CD4-positive, CD25-positive, alpha-beta regulatory T cell (primary cell): ENCODE measurements at regions not wholly inside any gene's neighbourhood (a gene's known extent, or its start where the extent isn't known, plus 50 kb on each side); places are given as distances from the start of the nearest gene placed in this dataset.
A peak's percentile ranks its signal among the peaks of the same experiment; 100 is the strongest.

Experiments used
- ATAC-seq, 2 donors: fragments of 150-1000 bp; cut with Tn5 transposase; one replicate each; pipeline ENCODE4 v1.10.0; 2021; ENCODE audit warnings: low read depth in 2 of 2, moderate number of reproducible peaks in 2 of 2, moderate library complexity in 1 of 2
- DNase-seq, 3 donors: peaks; one replicate each; pipeline versions ENCODE4 v3.0.0 to v3.0.0-alpha.2; 2012 to 2022; ENCODE audit warnings: mixed read lengths in 1 of 3
- H3K27ac ChIP-seq: one replicate; pipeline ENCODE4 v1.7.0; 2013; ENCODE audit warnings: mild to moderate bottlenecking, low read length; ENCODE audit not compliant: insufficient read depth, poor library complexity, severe bottlenecking
- H3K27me3 ChIP-seq: one replicate; pipeline ENCODE4 v1.7.0; 2013; ENCODE audit warnings: low read length; ENCODE audit not compliant: control insufficient read depth, insufficient read depth
- H3K36me3 ChIP-seq: one replicate; pipeline ENCODE4 v1.7.0; 2013; ENCODE audit warnings: mild to moderate bottlenecking, low read length, moderate library complexity; ENCODE audit not compliant: control insufficient read depth, insufficient read depth
- H3K4me1 ChIP-seq: 2 replicates; pipeline ENCODE4 v1.7.0; 2013; ENCODE audit warnings: mild to moderate bottlenecking, low read length; ENCODE audit not compliant: insufficient read depth, control insufficient read depth, poor library complexity, severe bottlenecking
- H3K4me3 ChIP-seq: one replicate; pipeline ENCODE4 v1.7.0; 2013; ENCODE audit warnings: low read depth, mild to moderate bottlenecking, low read length, moderate library complexity
- H3K9me3 ChIP-seq, 2 experiments: 1 replicate in 1 of 2; 2 replicates in 1 of 2; pipeline ENCODE4 v1.7.0; 2013; ENCODE audit warnings: low read length in 2 of 2, mild to moderate bottlenecking in 1 of 2, moderate library complexity in 1 of 2; ENCODE audit not compliant: control insufficient read depth in 2 of 2
- H3K27ac Mint-ChIP-seq, 3 donors: one replicate each; pipeline ENCODE4 v1.8.0; 2020 to 2022; ENCODE audit warnings: mild to moderate bottlenecking in 3 of 3, mixed read lengths in 3 of 3, moderate library complexity in 2 of 3
- H3K27me3 Mint-ChIP-seq: one replicate; pipeline ENCODE4 v1.8.0; 2022; ENCODE audit warnings: mild to moderate bottlenecking, mixed read lengths
- H3K36me3 Mint-ChIP-seq: one replicate; pipeline ENCODE4 v1.8.0; 2020; ENCODE audit warnings: mixed read lengths
- H3K4me1 Mint-ChIP-seq, 4 donors: one replicate each; pipeline ENCODE4 v1.8.0; 2020 to 2022; ENCODE audit warnings: mixed read lengths in 4 of 4, mild to moderate bottlenecking in 1 of 4
- H3K4me3 Mint-ChIP-seq, 4 donors: one replicate each; pipeline ENCODE4 v1.8.0; 2020 to 2022; ENCODE audit warnings: mild to moderate bottlenecking in 4 of 4, mixed read lengths in 4 of 4, moderate library complexity in 3 of 4
- H3K9me3 Mint-ChIP-seq, 7 donors: one replicate each; pipeline ENCODE4 v1.8.0; 2020 to 2022; ENCODE audit warnings: mixed read lengths in 7 of 7, mild to moderate bottlenecking in 3 of 7, moderate library complexity in 2 of 7

DNA sequence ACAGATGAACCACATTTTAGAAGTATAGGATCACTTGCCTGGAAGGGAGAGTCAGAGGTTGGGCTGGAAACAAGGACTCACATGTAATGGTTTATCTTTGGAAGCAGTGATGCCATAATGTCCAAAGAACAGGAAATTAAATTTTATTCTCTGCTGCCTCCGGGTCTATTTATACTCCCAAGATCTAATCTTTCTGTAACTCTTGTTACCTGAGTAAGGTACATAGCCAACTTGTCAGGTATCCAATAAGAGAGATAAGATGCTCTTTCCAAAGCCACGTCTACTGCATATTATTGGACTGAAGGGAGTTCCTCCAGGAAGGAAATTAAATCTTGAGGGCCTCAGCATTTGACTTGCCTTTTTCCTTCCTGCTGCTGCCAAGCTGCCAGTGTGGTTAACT lies 71.0 kb downstream of the CRYGS start:
- no peaks in the 10 kb centered on the region for H3K4me1 ChIP-seq
- no peaks in the 10 kb centered on the region for H3K9me3 ChIP-seq
- Mint-ChIP-seq H3K9me3 (peaks cover 0 to 2% (median 0%) of the 10 kb centered on the region in 7 donors), H3K4me3 (no peak overlapping the region), H3K4me1 (no peaks in the 10 kb centered on the region), H3K36me3 (no peaks in the 10 kb centered on the region), H3K27ac (no peak overlapping the region), H3K27me3 (peaks cover 16% of the 10 kb centered on the region)
- H3K36me3 ChIP-seq = no peaks in the 10 kb centered on the region
- H3K27me3 ChIP-seq = no peaks in the 10 kb centered on the region
- H3K27ac ChIP-seq = no peak overlapping the region
- ATAC-seq (no peak), DNase-seq (no peak)
- H3K4me3 ChIP-seq = no peak overlapping the region

DNA sequence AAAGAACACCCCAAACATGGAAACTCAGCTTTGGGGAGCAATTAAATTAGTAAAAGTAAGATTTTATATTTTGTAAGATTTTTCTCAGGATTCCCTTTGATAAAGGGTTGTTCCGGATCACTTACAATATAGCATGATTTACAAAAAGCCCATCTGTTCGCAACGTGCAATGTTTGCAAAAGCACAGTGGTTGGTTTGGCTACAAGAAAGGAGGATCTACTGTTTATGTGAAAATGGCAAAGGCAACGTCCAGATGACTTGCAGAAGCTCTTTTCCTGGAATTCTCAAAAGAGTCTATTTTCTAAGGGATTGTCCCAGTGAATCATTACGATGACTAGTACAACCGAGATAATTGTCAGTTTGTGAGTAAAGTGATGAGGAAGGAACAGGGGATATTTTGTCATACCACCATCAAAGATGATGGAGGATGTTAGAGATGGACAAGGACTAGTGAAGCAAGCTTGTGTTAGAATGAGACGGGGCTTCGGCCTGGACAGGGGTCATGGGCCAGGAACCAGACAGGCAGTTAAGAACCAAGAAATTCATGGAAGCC lies 71.6 kb downstream of the CRYGS start:
- no peak overlapping the region for H3K27ac Mint-ChIP-seq
- no peak for DNase-seq

DNA sequence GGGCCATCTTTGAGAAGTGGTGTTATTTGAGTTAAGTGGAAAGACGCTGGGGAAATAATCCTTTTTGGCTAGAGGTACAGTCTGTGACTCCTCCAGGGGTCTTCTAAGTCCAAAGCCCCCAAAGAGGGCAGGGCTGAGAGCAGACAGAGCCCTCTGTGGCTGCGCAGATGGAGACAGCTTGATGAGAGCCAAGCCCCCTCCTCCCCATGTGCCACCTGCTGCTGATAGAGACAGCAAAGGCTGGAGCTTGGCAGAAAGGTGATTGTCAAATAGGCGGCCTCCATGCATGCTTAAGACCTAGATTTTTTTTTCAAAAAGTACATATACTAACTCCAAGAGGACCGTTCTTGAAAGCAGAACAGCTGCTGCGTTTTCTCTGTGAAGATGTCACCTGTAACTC lies 72.4 kb downstream of the CRYGS start:
- H3K27ac Mint-ChIP-seq = no peak overlapping the region
- H3K36me3 Mint-ChIP-seq = no peaks in the 10 kb centered on the region
- Histone ChIP-seq H3K36me3 (no peaks in the 10 kb centered on the region), H3K4me3 (no peak overlapping the region), H3K27me3 (peaks cover 5% of the 10 kb centered on the region), H3K27ac (no peak overlapping the region), H3K9me3 (no peaks in the 10 kb centered on the region), H3K4me1 (no peaks in the 10 kb centered on the region)
- no peaks in the 10 kb centered on the region for H3K4me1 Mint-ChIP-seq
- no peak overlapping the region for H3K4me3 Mint-ChIP-seq
- H3K27me3 Mint-ChIP-seq = peaks cover 16% of the 10 kb centered on the region
- DNase-seq = no peak
- H3K9me3 Mint-ChIP-seq = peaks cover 0 to 2% (median 0%) of the 10 kb centered on the region in 7 donors
- no peak for ATAC-seq

More for the DNA sequence above, 71.6 kb downstream of the CRYGS start:
- Histone ChIP-seq H3K9me3 (no peaks in the 10 kb centered on the region), H3K27me3 (peaks cover 3% of the 10 kb centered on the region), H3K36me3 (no peaks in the 10 kb centered on the region), H3K27ac (no peak overlapping the region), H3K4me3 (no peak overlapping the region), H3K4me1 (no peaks in the 10 kb centered on the region)
- Mint-ChIP-seq H3K4me1 (no peaks in the 10 kb centered on the region), H3K27me3 (peaks cover 16% of the 10 kb centered on the region), H3K36me3 (no peaks in the 10 kb centered on the region), H3K9me3 (peaks cover 0 to 2% (median 0%) of the 10 kb centered on the region in 7 donors), H3K4me3 (no peak overlapping the region)
- ATAC-seq = no peak

DNA sequence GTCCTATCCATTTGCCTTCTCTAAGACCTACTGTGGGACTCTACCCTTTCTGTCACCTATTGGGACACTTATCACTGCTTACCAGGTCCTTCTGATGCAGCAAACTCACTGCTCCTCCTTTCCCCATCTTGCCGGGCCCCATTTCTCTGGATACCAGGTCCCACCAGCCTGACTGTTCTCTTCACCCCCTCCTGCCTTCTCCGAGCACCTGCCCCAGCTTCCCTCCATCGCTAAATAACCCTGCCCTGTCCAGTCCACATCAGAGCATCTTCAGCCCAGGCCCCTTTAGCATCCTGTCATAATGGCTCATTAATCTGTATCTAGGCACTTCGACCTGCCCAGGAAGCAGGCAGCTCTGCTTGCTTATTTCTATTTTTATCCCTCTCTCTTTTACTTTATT lies 74.7 kb downstream of the CRYGS start:
- Histone ChIP-seq H3K36me3 (no peaks in the 10 kb centered on the region), H3K4me1 (no peaks in the 10 kb centered on the region), H3K27ac (no peak overlapping the region), H3K9me3 (no peaks in the 10 kb centered on the region), H3K27me3 (peaks cover 5% of the 10 kb centered on the region), H3K4me3 (no peak overlapping the region)
- peaks cover 9% of the 10 kb centered on the region for H3K27me3 Mint-ChIP-seq
- peaks cover 0 to 2% (median 0%) of the 10 kb centered on the region in 7 donors for H3K9me3 Mint-ChIP-seq
- no peak for DNase-seq
- no peaks in the 10 kb centered on the region for H3K4me1 Mint-ChIP-seq
- no peaks in the 10 kb centered on the region for H3K36me3 Mint-ChIP-seq
- H3K4me3 Mint-ChIP-seq = no peak overlapping the region
- H3K27ac Mint-ChIP-seq = peak overlapping the region in 1 of 3 donors; percentile 67
- ATAC-seq = no peak

DNA sequence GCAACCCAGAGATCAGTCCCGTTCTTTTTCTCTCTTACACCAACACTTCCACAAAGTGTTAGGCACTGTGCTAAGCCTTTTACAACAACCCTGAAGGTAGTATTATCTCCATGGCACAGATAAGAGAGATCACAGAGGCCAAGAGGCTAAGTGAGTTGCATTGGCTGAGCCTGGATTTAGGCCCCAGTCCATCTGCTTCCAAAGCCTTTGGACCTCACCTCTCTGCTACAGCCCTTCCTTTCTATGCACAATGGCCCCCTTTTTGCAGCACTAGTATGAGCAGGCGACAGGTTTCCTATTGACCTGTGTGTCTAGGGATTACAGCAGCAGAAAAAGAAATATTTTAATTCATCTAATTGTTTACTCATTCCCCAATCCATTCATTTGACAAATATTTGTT lies 76.2 kb downstream of the CRYGS start:
- Histone ChIP-seq H3K9me3 (no peaks in the 10 kb centered on the region), H3K36me3 (no peaks in the 10 kb centered on the region), H3K27ac (no peak overlapping the region), H3K4me1 (no peaks in the 10 kb centered on the region), H3K27me3 (peaks cover 5% of the 10 kb centered on the region), H3K4me3 (no peak overlapping the region)
- H3K4me3 Mint-ChIP-seq = no peak overlapping the region
- no peaks in the 10 kb centered on the region for H3K4me1 Mint-ChIP-seq
- no peak overlapping the region for H3K27ac Mint-ChIP-seq
- ATAC-seq (no peak), DNase-seq (no peak)
- peaks cover 9% of the 10 kb centered on the region for H3K27me3 Mint-ChIP-seq
- H3K9me3 Mint-ChIP-seq = peaks cover 0 to 1% (median 0%) of the 10 kb centered on the region in 7 donors
- no peaks in the 10 kb centered on the region for H3K36me3 Mint-ChIP-seq

DNA sequence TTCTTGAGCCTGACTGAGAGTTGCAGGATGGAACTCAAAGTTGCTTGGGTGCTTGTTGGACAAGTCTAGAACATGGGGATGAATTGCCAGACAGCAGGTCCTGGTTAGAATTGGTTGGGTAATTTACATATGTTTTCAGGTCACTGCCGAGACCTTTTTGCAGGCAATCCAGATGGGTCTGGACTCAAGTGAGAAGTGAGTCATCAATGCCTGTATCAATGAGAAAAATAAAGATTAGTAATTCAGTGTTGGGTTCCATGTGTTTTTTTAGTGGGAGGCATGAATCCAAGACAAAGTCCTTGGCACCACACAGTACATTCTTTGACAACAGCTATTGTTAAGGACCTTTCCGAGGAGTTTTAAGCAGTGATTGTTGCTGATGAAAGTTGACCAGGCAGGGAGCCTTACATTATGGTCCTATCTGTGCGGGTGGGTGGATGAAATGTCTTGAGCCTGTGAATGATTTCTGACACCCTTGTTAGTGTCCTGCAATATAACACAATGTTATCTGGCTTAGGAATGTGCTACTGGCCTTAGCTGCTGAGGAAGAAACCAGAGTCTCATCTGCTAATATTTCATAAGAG lies 77.7 kb downstream of the CRYGS start:
- no peaks in the 10 kb centered on the region for H3K9me3 ChIP-seq
- no peak overlapping the region for H3K27ac Mint-ChIP-seq

DNA sequence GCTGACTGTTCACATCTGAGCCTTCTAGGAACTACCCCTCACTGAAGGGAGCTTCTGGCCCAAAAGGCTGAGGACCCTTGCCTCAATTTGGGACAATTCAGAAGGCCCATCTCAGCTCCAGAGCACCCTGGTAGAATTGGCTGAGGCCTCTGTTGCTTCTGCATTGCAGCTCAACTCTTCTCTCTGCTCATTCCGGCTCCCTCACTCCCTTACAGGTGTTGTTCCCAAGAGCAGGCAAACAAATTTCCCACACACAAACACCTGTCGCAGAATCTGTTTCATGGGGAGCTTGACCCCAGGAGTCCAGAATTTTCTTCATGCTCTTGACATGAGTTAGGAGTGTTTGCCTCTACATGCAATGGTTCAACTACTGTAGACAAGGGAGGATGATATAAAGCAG lies 78.7 kb downstream of the CRYGS start:
- Mint-ChIP-seq H3K4me3 (no peak overlapping the region), H3K4me1 (no peaks in the 10 kb centered on the region), H3K36me3 (no peaks in the 10 kb centered on the region), H3K27ac (no peak overlapping the region), H3K27me3 (peaks cover 9% of the 10 kb centered on the region), H3K9me3 (peaks cover 0 to 1% (median 0%) of the 10 kb centered on the region in 7 donors)
- Histone ChIP-seq H3K27ac (no peak overlapping the region), H3K27me3 (peaks cover 5% of the 10 kb centered on the region), H3K36me3 (no peaks in the 10 kb centered on the region), H3K9me3 (no peaks in the 10 kb centered on the region), H3K4me1 (no peaks in the 10 kb centered on the region), H3K4me3 (no peak overlapping the region)
- ATAC-seq (no peak), DNase-seq (no peak)

More for the DNA sequence above, 77.7 kb downstream of the CRYGS start:
- no peaks in the 10 kb centered on the region for H3K36me3 ChIP-seq
- Mint-ChIP-seq H3K4me1 (no peaks in the 10 kb centered on the region), H3K4me3 (no peak overlapping the region), H3K9me3 (peaks cover 0 to 1% (median 0%) of the 10 kb centered on the region in 7 donors), H3K27me3 (peaks cover 9% of the 10 kb centered on the region), H3K36me3 (no peaks in the 10 kb centered on the region)
- ATAC-seq (no peak), DNase-seq (no peak)
- H3K27me3 ChIP-seq = peaks cover 5% of the 10 kb centered on the region
- H3K27ac ChIP-seq = no peak overlapping the region
- no peaks in the 10 kb centered on the region for H3K4me1 ChIP-seq
- H3K4me3 ChIP-seq = no peak overlapping the region

DNA sequence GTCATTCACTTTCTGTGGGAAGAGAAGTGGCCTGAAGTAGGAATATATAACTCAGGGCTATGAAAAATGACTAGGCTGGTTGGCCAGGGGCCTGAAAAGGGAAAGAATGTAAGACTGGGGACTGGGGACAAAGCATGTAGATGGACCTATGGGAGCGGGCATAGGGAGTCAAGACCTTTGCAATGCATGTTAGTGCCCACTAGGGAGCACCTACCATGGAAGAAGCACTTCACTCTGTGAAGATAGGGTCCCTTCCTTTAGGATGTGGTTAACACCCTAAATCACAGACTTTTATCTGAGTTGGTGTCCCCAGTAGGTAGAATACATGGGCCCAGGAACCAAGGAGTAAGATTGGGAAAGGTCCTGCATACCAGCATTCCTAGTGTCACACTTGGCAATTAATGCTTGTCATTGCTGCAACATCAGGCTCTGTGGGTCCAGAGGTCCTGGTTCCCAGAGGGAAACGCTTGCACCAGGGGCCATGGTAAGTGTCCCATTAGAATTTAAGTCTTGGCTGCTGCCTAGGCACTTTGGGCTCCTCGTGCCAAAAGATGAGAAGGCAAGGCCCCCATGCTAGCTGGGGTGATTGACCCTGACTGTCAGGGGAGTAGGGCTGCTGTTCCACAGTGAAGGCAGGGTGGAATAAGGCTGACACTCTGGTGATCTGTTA lies 79.6 kb downstream of the CRYGS start:
- H3K36me3 ChIP-seq = no peaks in the 10 kb centered on the region
- ATAC-seq = no peak
- Mint-ChIP-seq H3K9me3 (peaks cover 0 to 1% (median 0%) of the 10 kb centered on the region in 7 donors), H3K36me3 (no peaks in the 10 kb centered on the region), H3K27ac (no peak overlapping the region), H3K27me3 (peaks cover 6% of the 10 kb centered on the region), H3K4me3 (no peak overlapping the region), H3K4me1 (no peaks in the 10 kb centered on the region)
- peaks cover 5% of the 10 kb centered on the region for H3K27me3 ChIP-seq
- no peak overlapping the region for H3K27ac ChIP-seq
- DNase-seq = peak in 1 of 3 donors; percentile 30
- no peak overlapping the region for H3K4me3 ChIP-seq
- no peaks in the 10 kb centered on the region for H3K9me3 ChIP-seq
- no peaks in the 10 kb centered on the region for H3K4me1 ChIP-seq
